GM19372 (cell line): ENCODE measurements at regions not wholly inside any gene's neighbourhood (a gene's known extent, or its start where the extent isn't known, plus 50 kb on each side); places are given as distances from the start of the nearest gene placed in this dataset.

Source experiments
- ATAC-seq: cut with Tn5 transposase; IDR thresholded peaks from one replicate; pipeline ENCODE4 v1.9.1; 2021; ENCODE audit warnings: mild to moderate bottlenecking, low read depth, moderate library complexity; ENCODE audit not compliant: unreplicated experiment

DNA sequence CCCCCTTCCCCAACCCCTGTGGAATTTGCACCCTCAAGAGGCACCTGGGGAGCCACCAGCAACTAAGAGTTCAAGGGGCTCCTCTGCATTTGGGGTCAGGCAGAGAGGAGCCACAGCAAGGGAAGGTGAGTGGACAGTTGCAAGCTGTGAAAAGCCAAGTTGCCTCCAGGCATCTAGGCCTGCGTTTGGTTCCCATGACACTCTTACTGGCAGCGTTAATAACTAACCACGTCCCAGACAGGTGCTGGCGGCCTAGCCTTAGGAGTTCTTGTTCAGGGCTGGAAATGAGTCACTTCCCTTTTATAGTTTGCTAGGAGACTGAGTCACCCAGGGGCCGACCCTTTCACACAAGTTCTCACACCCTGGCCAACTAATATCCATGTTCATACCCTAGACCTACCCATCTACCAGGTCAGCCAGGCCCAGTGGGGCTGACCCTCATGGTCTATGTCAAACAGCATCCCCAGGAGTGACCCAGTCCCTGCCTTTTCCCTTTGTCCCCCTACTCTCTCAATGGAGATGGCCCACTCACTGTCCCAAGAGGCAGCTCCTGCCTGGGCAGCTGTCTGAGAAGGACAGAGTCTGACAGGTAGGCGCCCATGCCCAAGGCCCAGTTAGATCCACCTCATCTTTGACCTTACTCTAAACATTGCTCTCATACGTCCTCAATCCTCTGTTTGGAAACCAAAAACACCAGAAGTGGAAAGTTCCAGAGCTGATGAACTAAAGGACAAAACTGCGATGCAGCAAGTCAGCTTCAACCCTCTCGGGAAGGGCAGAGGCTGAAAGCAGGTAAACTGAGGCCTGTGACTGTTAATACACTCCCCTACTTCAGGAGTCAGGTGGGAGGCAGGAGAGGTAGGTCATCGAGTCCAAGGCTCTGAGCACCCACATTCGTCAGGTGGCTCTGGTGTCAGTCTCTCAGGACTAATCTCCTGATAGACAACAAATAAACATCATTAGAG lies 300.6 kb downstream of the SOX9 start:
- peak; percentile 31 for ATAC-seq

DNA sequence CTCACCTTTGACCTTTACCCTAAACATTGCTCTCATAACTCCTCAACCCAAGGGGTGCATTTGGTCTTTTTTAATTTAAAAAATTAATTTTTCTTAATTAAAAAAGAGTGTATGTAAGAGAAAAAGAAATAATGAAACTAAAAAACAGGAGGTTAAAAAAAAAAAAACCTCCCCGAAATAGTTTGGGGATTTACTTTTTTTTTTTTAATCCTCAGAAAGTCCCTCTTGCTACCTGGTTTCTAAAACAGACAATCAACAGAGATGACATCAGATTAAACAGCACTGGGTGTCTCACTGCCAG lies 301.3 kb downstream of the SOX9 start:
- ATAC-seq = peak; percentile 18

DNA sequence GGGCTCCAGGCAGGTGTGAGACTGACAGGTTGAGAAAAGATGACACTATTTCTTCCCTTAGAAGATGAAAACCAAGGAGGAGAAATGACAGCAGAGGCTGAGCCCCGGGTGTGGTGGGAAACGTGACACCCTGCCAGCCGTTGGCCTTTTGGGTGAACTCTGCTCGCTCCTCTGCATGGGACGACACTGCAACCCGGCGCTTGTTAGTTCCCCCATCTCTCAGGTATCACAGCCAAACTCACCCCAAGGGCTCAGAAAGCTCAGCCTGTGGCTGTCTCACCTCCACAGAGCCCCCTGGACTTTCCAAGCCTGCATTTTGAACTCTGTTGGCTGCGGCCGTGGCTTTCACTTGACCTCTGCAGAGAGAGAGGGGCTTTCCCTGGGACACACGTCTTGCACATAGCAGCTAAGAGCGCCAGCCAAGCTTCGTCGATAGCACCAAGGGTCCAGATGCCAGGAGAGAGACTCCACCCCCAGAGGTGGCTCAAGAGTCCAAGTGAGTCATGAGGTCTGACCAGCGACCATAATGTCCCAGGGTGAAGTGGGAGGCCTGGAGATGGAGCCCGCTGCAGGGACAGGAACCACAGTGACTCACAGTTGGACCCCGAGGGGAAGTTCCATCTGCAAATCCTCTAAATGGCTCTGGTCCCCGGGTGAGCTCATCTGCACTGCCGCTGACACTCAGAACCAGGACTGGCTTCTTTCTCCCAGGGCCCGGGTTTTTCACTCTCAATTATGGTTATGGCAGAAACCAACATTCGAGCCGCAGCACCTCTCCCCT lies 301.9 kb downstream of the SOX9 start:
- ATAC-seq = peak; percentile 37

DNA sequence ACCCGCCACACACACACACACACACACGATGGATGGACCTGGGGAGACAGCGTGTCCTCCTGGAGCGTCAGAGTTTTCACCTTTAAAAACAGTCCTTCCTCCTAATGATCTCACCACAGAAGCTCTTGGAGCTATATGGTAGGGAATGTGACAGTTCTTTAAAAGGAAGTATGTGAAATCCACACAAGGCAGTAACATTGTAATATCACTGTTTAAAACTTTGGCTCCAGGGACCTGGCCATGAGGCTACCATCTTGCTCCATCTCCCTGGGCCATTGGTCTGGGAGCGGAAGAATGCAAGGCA lies 302.4 kb downstream of the SOX9 start:
- no peak for ATAC-seq

DNA sequence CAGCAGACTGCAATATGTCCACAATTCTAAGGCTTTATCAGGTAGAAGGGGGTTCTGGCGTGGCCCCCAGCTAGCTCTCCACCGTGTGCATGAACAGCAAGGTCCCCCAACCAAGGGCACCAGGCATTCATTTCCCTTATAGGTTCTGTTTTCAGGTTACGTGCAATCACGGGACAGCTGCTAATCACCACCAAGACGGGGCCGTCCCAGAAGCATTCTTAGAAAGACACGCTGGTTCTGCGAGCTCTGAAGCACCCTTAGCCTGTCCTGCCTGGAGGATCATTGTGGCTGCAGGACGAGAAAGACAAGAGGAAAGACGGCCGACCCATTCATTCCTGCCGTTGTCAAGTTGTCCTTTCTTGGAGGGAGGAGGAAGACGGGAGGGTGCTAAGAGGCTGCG lies 302.9 kb downstream of the SOX9 start:
- no peak for ATAC-seq

DNA sequence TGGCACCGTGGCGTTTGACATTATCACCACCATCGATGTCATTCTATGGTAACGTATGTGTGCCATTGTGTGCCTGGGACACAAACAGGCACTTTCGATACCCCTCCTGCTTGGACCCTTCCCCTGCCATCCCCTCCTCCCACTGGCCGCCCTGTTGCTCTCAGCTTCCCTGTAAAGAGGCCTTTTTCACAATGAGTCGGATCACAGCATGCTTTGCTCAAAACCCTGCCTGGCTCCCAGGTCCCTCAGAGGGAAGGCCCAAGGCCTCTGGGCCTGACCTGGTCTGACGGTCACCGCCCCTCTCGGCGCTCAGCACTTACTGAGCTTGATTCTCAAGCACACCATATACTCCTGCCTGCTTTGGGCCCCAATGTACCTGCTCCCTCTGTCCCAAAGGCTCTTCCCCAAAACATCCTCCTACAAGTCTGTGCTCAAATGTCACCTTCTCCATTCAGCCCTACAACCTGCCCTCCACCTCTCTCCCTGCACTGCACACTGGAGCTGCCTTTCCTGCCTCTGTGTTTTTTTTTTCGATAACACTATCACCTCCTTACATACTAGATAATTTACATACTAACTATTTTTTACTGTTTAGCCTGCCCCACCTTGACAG lies 303.8 kb downstream of the SOX9 start:
- no peak for ATAC-seq

DNA sequence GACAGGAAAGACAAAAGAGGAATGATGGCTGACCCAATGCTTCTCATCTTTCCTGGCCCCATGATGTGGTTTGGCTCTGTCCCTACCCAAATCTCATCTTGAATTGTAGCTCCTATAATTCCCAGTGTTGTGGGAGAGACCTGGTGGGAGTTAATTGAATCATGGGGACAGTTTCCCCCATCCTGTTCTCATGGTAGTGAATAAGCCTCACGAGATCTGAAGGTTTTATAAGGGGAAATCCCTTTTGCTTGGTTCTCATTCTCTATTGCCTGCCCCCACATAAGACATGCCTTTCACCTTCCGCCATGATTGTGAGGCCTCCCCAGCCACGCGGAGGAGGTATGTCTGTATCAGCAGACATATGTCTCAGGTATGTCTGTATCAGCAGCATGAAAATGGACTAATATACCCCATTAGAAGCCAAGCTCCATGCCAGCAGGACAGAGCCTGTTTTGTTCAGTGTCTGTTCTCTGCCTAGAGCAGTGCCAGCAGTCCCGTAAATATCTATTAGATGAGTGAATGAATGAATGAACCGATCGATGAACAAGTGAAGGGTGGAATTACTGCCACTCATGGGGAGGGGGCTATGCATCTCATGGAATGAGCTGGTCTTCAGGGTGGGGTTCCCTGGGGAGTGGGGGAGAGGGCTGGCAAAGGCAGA lies 304.4 kb downstream of the SOX9 start:
- ATAC-seq = no peak

DNA sequence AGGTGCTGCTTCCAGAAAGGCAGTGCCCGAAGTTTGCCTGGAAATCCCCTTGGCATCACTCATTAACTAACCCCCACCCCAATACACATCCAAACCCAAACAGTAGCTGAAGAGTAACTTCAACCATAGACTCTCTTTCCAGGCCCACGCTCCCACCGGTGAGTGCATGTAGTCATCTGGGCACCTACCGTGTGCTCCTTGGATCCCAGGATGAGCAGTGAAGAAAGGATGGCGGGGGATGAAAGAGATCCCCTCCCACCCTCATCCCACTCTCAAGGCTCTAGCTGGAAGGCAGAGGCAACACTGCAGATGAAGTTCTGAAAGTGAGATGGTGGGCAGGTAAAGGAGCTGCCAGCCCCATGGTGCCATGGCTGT lies 305.0 kb downstream of the SOX9 start:
- ATAC-seq = no peak

DNA sequence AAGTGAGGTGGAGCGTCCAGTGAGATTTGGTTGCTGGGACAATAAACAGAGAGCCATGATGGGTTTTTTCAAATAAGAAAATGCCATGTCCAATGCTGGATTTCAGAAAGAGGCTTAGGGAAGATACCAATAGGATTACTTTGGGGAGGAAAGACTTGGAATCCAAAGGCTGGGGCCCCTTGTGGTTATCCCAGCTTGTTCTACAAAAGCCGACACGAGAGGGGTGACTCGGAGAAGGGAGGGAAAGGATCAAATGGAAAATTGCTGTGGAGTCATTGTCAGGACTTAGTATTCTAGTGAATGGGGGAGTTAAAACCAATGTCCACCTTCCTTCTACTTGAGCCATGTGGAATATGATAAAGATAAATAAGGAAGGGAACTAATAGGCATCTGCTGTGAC lies 305.5 kb downstream of the SOX9 start:
- no peak for ATAC-seq

DNA sequence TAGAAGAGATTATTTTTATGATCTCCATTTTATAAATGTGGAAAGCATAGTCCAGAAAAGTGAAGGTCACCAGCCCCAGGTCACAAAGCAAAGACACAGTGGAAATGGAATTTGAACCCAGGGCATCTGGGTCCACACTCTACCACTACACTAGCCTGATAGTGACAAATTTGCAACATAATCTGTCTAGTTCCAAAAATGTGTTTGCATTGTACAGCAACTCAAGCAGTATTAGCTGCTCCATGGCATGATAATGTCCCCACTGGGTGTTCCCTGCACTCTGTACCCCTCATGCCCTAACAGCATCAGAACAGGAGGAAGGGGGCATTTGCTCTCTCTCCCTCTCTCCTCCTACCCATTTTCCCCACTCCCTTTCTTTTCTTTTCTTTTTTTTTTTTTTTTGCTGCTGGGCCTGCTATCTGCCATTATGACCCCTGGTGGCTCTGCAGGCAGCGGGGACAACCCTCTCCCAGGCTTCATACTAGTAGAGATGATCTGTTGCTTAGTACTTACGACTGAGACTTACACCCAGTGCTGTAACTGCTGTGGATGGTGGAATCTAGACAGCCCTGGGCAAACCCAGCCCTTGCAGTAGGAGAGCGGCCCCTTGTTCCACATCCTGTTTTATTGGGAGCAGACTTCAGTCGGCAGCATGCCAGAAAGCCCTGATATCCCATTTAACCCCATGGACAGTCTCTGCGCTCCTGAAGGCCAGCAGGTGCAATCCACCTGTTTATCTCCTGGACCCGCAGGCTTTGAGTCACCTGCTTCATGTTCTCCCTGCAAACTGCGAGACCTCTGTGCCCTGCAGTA lies 306.3 kb downstream of the SOX9 start:
- ATAC-seq = no peak

DNA sequence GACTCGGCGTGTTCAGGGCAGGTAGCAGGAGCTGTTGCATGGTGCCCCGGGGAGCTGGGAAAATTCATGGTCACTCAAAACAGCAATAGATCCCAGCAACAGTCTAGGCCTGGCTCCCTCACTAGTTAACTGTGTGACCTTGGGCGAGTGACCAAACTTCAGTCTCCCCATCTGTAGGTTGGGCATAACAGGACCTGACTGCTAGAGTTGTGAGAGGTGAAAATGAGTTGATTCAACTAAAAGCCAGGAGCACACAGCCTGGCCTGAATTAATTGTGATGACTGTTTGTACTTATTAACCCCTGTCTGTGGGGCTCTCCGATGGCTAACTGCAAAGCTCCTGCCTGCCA lies 306.9 kb downstream of the SOX9 start:
- no peak for ATAC-seq

DNA sequence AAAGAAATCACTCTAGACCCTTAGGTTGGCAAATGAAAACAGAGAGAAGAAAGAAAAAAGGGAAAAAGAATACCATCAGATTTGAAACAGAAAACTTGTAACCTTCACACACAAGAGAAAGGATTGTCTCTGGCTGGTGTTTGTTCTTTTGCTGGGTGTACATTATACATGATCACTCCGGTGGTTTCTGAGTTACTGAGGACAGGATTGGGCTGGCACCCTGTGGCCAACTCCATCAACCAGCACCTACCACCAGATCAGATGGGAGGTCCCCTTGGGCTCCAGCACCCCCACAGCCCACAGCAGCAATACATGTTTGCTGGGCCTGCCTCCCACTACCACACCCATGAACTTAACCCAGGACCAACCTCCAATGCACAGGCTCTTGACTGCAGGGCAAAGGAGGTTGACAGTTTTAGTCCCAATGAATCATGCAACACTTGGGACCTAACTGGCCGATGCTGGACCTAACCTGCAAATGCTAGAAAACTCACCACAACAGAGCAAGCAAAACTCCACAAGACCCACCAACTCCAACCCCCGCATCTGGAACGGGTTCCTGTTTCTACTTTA lies 308.3 kb downstream of the SOX9 start:
- no peak for ATAC-seq

DNA sequence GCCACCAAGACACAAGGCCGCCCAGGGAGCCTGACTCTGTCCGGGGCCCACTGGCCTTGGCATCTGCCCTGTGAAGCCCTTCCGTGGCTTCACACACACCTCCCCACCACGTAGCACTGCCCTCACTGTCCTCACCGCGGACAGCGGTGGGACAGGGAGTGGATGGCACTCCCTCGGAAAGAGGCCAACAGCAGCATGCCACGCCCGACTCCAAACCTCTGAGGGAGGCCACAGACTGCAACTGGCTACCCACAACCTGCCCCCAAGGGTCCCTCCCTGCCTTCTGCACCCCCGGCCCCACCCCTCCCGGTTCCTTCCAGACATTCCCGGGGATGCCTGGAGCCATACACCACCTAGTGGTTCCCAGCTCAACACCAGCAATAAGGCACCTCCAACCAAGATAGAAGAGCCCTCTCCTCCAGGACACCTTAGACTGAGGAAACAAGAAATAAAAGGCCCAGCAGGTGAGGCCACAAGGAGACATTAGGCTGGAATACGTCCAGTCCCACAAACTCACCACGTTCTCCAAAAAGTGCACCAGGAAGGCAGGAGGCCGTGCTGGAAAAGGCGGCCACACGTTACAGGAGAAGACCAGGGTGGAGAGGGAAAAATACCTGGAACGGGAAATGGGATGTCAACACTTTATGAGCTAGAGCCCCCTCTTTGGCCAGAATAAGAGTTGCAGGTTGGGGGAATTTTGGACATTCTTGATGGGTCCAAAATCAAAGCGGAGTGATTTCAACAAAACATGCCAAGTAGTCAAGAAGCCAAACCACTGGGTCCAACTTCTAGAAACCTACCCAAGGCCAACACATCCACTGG lies 310.0 kb downstream of the SOX9 start:
- no peak for ATAC-seq

DNA sequence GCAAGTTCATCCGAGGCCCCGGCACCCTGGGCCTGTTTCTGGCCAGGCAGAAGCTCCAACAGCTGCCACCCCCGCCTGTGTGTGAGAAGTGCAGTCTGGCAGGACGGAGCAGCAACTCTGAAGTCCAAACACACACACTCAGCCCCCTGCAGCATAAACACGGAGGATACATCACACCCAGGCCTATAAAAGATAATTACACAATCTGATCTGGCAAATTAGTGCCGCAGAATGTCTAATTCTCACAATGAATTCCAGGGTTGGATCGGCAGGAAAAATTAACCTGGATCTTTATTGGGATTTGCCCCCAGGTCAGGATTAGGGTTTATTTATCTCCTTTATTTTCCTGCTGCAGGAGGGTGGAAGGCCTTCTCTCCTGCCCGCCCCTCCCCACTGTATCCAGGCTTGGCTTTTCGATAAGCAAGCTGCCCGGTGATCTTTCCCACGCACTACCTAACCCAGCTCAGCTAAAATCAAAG lies 311.4 kb downstream of the SOX9 start:
- no peak for ATAC-seq

DNA sequence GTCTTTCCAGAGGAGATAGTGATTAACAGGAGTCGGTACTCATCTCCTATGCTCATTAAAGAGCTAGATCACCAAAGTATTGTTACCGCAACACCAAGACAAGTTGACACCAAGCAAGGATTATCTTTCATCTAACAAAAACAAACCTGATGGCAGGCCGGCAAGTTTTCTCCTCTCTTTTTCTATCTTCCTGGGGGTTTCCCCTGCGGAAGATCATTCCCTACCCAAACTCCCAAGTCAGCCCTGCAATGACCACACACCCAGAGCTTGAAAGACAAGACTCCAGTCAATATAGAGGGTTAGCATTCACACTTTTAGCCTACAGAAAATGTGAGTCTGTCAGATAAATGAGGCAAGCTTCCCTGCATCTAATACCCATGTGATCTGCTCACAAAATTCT lies 312.1 kb downstream of the SOX9 start:
- ATAC-seq = no peak

DNA sequence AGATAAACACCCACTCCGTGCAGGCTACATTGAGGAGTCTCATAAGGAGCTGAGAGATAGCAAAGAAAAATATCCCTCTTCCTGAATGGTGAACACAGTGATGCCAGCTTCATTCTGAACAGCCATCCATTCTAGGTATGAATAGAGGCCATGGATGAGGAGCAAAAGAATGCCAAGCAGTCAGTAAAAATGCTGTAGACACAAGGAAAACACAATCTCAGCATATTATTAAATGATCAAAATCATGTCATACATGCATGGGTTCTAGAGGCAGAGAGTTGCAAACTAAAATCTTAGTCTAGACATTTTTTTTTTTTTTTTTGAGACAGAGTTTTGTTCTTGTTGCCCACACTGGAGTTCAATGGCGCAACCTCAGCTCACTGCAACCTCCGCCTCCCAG lies 313.0 kb downstream of the SOX9 start:
- no peak for ATAC-seq

DNA sequence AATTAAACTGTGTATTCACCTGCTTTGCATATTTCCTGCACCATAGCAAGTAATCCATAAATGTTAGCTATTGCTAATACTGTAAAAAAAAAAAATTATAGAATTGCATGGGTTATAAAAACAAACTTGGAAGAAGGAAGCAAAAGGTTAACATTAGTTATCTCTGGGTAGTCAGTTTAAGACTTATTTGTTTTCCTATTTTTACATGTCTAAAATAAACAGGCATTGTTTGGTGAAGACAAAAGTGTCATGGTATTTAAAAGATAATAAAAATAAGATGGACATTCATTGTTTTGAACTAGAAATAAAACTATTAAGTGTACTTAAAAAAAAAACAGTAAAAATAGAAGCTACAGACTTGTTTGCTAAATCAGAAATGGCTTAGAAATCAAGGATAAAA lies 313.8 kb downstream of the SOX9 start:
- no peak for ATAC-seq

DNA sequence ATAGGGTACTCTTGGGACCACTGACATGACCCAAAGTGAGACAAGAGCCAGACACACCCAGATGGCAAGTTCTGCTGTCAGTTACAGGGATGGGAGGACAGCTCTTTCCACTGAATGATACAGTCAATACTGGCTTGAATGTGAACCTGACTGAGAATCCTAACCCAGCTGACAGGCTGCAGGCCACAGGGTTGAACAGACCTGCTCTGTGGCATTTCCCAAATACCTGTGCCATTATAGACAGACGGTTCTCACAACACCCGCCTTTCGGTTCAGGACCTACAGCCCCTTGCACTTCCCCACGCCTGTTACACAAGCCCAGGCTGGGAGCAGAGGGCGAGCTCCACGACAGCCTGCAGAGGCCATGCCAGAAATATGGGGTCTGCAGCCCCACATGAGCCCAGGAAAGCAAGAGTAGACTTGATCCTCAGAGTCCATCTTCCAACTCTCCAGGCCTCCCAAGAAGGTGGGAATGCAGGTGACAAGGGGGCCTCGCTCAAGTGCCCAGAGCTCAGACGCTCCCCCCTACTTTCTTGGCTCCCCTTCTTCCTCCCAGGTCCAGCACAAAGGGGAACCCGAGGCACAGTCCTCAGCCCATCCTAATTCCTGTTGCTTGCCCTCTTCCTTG lies 314.3 kb downstream of the SOX9 start:
- no peak for ATAC-seq

DNA sequence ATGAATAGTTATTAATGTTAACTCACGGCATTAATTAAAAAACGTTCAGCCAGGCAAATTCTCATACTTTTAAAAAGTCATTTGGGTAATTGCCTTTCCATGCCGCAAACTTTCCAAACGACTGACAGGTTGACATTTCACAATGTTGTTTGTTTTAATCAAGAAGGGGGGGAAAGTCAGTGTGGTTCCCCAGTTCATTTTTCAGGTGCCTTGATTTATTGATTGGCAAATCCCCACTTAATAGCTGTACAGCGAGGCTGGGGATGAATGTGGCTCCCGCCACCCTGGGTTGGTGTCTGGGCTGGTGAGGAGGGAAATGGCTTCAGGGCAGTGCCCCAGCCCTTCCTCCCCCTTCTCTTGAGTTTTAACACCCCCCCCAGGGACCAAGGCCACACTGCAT lies 318.0 kb downstream of the SOX9 start:
- no peak for ATAC-seq
